ENCODE measurements at regions not wholly inside any gene's neighbourhood (a gene's known extent, or its start where the extent isn't known, plus 50 kb on each side); places are given as distances from the start of the nearest gene placed in this dataset.
A peak's percentile ranks its signal among the peaks of the same experiment; 100 is the strongest.
"Not testable (repeated sequence)": the region's sequence is repeated elsewhere in the genome, so short reads cannot be mapped to it uniquely, and the experiment has no call there.

GRCh38 chr2:223228871-223229270 lies 176.9 kb downstream of the KCNE4 start:
- no peak for DNase-seq

GRCh38 chr2:223230352-223230751 lies 178.4 kb downstream of the KCNE4 start:
- DNase-seq, result no peak

- DNase-seq, result no peak
These were observed 180.3 kb downstream of the KCNE4 start for GRCh38 chr2:223232285-223232684.

GRCh38 chr2:223232896-223233295 lies 180.9 kb downstream of the KCNE4 start:
- no peak for DNase-seq

GRCh38 chr2:223235986-223236385 lies 184.0 kb downstream of the KCNE4 start:
- no peak for DNase-seq

GRCh38 chr2:223238301-223238700 lies 186.3 kb downstream of the KCNE4 start:
- no peak for DNase-seq

GRCh38 chr2:223243233-223243632 lies 191.2 kb downstream of the KCNE4 start:
- DNase-seq, result no peak

- DNase-seq, result peak; percentile 48
These were observed 195.1 kb downstream of the KCNE4 start for GRCh38 chr2:223247136-223247535.

GRCh38 chr2:223251656-223252229 lies 199.8 kb downstream of the KCNE4 start:
- no peak for DNase-seq

- no peak for DNase-seq
These were observed 208.7 kb downstream of the KCNE4 start for GRCh38 chr2:223260681-223261080.

- no peak for DNase-seq
These were observed 211.0 kb downstream of the KCNE4 start for GRCh38 chr2:223262946-223263345.

GRCh38 chr2:223264541-223265193 lies 212.7 kb downstream of the KCNE4 start:
- DNase-seq, result no peak

GRCh38 chr2:223267160-223267951 lies 215.4 kb downstream of the KCNE4 start:
- no peak for DNase-seq

- no peak for DNase-seq
These were observed 217.4 kb downstream of the KCNE4 start for GRCh38 chr2:223269386-223269785.

- no peak for DNase-seq
These were observed 218.6 kb downstream of the KCNE4 start for GRCh38 chr2:223270548-223270947.

GRCh38 chr2:223273995-223274394 lies 222.0 kb downstream of the KCNE4 start:
- no peak for DNase-seq

- DNase-seq, result no peak
These were observed 230.2 kb downstream of the KCNE4 start for GRCh38 chr2:223282221-223282620.

- no peak for DNase-seq
These were observed 231.3 kb downstream of the KCNE4 start for GRCh38 chr2:223283329-223283728.

GRCh38 chr2:223283771-223284170 lies 231.8 kb downstream of the KCNE4 start:
- no peak for DNase-seq

- no peak for DNase-seq
These were observed 233.6 kb downstream of the KCNE4 start for GRCh38 chr2:223285370-223286265.

- no peak for DNase-seq
These were observed 242.8 kb downstream of the KCNE4 start for GRCh38 chr2:223294756-223295155.

GRCh38 chr2:223297788-223298187 lies 245.8 kb downstream of the KCNE4 start:
- no peak for DNase-seq

GRCh38 chr2:223298329-223298728 lies 246.3 kb downstream of the KCNE4 start:
- not testable (repeated sequence) for DNase-seq
